UCSD-AML1 (cell line): ENCODE measurements at regions not wholly inside any gene's neighbourhood (a gene's known extent, or its start where the extent isn't known, plus 50 kb on each side); places are given as distances from the start of the nearest gene placed in this dataset.

Source experiments
- DNase-seq: peaks from one replicate; lab custom pipeline; 2025; ENCODE audit not compliant: unreplicated experiment; lab: John Stamatoyannopoulos, UW

DNA sequence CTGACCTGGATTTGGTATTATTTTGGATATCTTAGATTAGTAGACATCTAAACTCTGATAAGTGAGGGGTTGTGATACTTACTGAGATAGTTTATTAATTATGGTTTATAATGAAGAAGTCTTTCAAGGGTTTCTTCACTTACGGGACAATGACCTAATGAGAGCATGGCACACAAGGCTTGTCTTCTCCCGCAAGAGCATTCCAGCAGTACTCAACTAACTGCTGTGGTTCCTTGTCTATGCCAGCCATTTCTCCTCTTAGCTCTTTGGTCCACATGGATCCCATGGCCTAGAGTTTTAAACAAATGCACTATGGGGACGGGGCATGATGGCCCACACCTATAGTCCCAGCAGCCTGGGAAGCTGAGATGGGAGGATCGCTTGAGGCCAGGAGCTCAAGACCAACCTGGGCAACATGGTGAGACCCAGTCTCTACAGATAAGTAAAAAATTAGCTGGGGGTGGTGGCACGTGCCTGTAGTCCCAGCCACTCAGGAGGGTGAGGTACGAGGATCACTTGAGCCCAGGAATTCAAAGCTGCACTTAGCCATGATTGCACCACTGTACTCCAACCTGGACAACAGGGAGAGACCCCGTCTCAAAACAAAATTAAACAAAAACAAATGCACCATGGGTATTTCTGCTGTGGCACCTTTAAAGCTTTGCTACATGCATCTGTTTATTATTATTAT lies 161.7 kb upstream of the MYCN start:
- DNase-seq = no peak

DNA sequence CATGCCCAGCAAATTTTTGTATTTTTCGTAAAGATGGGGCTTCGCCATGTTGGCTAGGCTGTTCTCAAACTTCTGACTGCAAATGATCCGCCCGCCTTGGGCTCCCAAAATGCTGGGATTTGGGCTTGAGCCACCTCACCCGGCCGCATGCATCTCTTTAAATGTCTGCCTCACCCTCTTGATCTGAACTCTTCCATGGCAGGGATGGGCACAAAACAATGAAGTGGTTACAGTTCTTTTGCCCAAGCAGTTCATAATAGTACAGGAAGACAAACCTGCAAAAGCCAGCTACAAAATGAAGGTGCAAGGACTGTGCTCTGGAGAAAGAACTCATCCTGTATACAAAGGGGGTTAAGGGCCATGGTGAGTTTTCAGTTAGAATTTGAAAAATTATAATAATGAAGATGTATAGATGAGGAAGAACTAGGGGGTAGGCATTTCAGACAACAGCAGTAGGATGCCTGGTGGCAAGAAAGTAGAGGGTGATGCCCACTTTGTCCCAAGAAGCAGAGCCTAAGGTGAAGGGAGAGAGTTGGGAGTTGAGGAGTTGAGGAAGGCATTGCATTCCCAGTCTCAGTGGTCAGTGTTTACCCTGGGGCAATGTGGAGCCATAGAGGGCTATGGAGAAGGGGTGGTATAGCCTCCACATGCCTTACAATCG lies 160.8 kb upstream of the MYCN start:
- no peak for DNase-seq

DNA sequence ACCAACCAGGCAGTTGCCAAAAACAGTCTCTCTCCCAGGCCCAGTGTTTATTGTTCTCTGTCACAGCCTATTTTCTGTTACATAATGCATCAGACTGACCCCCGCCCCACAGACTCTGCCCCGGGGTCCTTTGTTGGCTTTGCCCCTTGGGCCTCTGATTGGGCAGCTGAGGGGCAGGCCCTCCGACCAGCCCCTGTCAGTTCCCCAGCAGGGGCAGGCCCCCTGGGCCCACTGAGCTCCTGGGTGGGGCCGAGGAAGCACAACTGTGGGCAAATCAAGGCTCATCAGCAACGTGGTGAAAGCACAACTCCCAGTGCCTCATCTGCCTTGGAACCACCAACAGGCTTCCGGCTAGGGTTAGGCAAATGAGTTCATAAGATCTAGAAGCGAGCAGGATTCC lies 160.1 kb upstream of the MYCN start:
- DNase-seq = no peak

DNA sequence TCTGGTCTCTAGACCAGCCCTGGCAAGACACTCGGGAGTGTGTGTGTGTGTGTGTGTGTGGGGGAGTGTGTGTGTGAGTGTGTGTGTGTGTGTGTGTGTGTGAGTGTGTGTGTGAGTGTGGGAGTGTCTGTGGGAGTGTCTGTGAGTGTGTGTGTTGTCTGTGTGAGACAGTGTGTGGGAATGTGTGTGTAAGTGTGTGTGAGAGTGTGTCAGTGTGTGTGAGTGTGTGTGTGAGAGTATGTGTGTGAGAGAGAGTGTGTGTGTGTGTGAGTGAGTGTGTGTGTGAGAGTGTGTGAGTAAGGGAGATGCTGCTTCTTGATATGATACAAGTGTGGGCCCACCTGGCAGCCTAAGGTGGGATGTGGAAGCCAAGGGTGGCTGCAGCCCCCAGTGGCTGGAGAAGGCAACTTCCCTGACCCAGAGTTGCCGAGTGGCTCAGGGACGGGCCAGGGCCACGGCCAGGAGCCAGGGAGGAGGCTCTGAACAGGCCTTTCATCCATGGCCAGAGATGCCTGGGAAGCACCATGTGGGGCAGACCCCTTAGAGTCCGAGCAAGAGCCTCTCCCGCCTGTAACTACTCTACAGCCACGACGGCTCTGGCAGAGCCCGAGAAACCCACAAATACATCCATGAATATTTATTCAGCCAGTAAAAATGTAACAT lies 159.3 kb upstream of the MYCN start:
- DNase-seq = no peak

DNA sequence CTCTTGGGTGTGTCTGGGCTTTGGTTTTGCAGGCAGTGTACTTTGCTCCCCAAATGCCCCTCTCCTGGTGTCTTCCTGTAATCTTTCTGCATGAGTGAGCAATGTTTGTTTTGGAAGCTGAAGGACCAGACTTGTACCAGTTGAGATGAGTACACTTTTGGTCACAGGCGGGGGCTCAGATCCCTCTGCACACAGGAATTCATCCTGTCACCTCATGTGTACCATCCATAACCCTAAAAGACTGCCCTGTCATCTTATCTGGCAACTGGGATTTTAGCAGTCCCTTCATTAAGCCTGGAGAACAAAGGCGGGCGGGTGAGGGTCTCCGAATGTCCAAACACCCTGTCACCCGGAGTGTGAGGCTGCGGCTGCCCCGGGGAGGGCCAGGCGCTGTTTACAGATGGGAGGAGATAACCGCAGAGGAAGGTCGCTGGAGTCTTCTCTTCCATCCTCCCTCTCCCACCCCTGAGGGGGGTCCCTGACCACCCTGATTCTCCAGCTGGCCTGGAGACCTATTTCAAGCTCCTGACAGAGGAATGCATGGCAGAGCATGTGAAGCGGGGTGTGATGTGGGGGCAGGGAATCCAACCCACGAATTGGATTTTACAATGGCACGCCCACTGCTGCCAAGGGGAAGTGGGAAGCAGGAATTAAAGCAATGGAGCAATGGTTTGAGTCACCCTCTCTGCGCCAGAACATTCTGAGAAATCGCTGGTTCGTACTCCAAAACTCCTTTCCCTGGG lies 158.2 kb upstream of the MYCN start:
- no peak for DNase-seq

DNA sequence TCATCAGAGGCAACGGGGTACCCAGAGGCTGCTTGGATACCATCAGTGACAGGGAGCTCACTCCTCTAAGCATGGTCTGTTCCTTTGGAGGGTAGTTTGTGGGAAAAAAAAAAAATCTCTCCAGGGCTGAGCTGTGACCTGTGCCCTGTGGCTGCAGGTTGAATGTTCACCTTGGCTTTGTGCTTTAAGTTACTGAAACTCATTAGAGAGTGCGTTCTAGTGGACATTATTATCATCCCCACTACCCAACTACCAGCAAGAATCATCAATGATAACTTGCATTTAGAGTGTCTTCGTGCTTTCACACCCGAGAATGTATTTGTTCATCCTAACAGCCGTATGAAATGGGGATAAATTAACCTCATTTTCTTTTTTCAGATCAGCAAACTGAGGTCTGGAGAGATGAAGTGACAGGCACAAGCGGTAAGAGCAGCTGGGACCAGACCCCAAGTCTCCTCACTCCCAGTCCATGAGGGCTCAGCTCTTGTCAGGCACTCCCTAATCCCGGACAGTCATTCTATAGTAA lies 157.5 kb upstream of the MYCN start:
- no peak for DNase-seq

DNA sequence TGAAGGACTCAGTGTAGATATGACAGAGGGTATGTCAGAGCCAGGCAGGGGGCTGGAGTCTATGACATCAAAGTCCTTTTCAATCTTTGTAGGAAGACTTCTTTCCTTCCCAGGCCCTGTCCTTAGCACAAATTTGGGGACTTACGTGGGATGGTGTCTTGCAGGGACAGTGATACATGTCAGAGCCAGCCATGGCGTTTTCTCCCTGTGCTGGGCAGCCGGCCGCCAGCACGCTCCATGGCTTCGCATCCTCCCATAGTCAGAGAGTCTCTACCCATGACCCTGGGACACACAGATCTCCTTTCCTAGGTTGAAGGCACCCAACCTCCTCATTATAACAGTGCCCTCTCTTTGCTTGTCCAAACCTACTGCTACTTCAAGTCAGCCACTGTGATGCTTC lies 156.9 kb upstream of the MYCN start:
- DNase-seq = no peak

DNA sequence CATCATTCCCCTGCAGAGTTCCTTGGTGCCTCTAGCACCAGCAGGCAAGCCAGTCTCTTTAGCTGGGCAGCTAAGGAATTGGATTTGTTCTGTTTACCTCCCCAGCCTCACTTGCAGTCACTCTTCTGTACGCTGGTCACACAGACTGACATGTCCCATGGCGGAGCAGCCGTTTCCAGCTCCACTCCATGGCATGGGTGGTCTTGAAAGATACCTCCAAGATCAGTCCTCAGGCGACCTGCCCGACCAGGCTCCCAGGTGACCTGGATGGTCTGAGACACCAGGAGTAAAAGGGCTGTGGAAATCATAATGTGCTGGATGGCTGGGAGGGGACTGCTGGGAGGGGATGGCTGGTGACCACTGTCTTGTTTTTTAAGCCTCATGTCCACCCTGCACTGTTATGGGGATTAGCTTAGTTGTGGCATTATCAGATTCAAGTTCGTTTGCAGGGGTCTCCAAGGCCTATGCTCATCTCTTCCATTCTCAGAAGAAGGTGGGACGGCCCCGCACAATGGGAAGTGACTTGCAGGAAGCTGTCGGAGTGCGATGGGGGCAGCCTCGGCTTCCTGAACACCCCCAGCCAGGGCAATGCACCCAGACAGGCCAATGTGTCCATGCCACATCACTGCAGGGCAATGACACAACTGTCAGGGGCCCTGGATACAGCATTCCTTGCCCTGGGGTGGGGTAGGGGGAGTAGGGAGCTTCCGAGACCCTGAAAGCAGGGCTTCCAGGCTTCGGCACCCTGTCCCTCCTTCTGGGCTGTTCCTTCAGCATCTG lies 156.1 kb upstream of the MYCN start:
- no peak for DNase-seq

DNA sequence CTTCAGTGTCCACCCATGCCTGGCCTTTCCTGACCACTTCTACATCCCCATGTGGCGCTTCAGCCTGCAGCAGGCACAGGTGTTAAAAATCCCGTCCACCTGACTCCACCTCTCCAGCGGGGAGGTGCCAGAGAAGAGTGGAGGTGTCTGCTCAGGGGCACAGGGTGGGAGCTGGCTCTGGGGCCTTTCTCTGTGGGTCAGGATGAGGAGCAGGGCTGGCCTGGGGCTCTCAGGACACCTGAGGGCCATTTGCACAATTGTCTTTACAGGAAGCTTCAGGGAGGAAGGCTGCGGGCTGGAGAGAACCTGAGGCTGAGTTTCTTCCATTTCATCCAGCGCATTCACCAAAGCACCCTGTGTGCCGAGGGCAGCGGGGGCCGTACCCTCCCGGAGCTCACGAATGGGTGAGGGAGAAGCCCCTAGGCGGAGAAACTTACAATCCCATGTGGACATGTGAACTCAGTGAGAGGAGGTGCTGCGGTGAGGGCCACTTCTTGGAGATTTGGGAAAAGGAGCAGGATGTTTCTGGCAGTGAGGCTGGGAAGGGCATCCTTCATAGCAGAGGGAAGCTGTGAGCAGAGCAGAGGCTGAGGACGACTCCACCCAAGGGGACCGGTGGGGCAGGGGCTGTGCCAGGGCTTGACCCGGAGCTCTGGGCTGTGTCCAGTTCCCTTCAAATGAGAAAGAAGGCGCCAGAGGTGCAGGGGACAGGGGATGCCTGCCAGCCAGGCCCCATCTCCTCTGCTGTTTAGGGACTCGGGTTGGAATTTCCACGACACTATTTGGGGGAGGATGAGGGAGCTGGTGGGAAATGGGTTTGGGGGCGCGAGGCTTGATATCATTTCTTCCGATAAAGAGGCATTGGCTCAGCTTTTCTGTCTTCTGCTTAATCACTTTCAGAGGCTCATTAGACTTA lies 155.2 kb upstream of the MYCN start:
- no peak for DNase-seq

DNA sequence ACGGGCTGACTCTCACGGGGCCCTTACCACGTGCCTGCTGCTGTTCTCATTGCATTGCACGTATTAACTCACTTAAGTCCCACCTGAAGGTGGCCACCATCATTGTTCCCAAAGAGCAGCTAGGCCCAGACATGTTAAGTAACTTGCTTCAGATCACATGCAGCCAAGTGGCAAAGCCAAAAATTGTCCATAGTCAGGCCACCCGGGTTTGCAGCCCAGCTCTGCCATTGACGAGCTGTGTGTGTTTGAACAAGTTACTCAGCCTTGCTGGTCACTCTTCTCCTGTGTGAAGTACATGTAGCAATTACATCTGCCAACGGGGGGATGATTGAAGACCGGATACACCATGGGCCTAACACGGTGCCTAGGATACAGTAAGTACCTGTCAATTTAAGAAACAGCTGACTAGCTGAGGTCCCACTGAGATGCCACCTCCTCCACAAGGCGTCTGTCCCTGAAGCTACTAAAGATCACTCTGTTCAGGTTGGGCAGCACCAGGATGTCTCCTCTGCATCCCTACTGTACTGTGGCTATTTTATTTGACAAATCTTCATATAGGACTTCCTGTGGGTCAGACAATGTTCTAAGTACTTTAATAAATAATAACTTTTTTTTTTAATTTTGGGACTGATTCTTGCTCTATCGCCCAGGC lies 154.2 kb upstream of the MYCN start:
- no peak for DNase-seq

DNA sequence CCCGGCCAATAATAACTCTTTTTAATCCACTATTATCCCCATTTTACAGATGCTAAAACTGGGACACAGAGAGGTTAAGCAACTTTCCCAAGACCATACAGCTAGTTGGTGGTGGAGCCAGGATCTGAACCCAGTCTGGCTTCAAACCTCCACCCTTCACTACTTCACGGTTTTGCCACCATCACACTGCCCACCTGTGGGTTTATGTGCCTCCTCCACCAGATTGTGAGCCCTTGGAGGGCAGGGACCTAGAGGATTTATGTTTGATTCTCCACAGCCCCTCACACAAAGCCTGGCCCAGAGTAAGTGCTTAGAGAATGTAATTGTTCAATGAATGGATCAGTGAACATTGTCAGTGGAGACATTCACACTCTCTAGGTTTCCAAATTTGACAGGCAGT lies 153.4 kb upstream of the MYCN start:
- DNase-seq = no peak

DNA sequence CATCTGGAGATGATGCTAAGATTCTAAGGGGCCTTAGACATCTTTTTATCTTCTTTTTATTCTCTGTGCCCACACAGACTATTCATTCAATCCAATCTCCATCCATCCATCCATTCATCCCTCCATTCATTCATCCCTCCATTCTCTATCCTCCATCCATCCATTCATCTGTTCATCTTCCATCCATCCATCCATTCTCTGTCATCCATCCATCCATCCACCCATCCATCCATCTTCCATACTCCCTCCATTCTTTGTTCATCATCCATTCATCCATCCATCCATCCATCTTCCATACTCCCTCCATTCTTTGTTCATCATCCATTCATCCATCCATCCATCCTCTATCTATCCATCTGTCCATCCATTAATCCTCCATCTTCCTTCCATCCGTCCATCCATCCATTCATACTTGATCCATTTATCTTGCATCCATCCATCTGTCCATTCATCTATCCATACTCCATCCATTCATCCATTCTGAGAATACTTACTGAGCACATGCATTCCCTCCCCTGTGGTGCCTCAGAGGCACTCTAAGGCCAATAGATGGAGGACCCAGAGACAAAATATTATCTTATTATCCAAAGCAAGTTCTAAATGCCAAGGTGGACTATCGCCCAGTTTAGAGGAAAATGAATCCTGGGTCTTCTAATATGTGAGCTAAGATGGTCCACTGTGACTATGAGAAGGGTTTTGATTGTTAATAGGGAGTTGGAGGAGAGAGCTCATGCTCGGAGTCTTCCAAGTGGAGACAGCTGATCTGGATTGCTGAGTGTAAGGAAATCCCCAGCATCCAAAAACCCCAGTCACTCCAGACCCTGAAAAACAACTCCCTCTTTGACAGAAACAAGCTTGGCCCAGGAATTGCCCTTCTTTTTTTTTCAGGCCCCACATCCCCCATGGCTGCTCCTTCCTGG lies 152.6 kb upstream of the MYCN start:
- no peak for DNase-seq

DNA sequence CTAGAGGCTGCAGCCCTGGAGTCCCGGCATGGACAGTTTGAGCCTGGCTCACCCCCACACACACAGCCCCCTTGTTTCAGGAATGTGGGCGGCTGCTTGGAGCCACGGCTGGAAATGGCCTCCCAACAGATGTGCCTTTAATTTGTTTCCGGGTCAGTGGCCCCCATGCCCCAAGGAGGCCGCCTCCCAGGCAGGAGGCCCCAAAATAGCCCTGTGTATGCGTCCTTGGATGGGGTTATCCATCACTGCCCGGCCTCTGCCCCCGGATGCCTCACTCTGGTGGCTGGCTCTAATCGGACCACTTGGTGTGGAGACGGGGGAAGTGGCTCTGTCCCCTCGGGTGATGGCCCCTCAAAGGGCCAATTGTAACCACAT lies 151.9 kb upstream of the MYCN start:
- DNase-seq = no peak

DNA sequence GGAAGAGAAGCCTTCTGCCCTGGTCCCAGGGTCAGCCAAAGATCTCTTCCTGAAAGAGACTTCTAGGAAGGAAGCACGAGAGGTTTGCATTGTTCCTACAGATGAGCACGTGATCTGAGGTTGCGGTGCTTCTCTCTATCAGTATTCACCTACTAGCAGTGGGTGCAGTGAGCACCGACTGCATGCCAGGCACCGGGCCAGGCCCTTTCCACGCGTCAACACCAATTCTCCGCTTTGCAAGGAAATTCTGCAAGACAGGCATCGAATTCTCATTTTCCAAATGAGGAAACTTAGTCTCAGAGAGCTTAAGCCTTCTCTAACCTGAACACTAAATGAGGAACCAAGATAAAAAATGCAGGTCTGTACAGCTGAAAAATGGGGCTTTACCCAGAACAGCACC lies 151.5 kb upstream of the MYCN start:
- DNase-seq = no peak

DNA sequence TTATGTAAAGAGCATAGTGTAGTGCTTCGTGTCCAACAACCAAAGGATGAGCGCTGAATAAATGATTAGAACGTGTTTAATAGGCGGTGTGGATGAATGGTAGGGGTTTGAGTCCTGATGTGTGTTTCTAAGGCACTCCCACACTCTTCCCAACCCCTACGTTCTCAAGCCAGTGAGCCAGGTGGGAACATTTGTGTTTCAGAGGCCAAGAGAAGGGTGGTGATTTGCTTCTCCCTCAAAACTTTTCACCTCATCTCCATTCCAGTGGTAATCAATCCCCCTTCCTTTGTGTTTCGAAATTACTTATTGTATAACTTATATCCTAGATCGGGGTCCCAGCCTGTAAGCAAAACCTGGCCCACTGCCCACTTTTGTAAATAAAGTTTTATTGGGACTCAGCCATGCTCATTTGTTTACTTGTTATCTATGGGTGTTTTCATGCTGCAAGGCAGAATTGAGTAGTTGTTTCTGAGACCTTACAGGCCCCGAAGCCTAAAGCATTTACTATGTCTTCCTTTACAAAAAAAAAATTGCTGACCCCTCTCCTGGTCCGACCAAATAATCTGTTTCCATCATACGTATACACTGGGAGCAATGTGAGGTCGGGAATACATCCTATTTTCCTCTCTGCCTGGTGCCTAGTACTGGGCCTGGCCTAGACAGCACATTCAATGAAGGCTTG lies 150.8 kb upstream of the MYCN start:
- no peak for DNase-seq

DNA sequence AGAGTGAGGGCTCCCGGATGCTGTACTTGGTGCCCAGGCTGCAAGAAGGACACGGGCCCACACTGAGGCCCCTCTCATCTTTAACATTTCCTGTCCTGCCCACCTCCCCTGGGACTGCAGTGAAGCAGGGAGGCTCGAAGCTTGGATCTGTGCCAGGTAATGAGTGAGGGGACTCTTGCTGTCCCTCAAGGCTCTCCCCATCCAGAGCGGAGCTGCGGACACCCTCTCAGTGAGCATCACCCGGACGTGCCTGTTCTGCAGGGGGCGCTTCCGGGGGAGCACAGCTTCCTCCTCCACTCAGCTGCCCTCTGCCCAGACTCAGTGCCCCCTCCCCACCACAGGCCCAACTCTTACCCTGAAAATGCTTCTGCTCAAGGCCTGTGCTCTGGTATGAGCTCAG lies 150.0 kb upstream of the MYCN start:
- no peak for DNase-seq

DNA sequence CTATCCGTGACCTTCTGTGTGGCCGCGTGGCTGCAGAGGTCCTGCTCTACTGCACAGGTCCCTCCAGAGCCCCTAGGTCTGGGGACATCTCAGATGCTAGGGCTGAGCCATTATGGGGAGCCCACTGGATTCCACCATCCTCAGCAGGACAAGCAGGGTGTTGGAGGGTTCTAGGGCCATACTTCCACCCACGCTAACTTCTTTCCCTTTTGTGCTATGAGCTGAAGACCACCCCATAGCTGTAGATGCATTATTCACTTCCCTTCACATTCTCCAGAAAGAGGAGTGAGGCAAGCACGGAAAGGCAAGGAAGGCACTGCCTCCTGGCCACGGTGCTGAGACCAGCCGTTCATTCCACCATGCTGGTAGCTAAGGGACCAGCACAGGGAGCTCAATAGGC lies 149.5 kb upstream of the MYCN start:
- no peak for DNase-seq

DNA sequence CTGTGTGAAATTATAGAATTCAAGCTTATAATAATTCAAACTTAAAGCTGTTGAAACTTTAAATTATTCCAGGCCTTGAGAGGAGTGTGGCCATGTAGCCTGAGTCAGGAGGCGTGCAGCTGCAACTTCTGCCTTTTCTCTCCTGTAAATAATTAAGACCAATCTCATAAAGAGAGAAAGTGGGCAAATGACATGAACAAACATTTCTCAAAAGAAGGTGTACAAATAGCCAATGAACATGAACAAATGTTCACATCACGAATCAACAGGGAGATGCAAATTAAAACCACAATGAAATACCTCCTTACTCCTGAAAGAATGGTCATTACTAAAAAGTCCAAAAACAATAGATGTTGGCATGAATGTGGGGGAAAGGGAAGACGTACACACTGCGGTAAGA lies 149.1 kb upstream of the MYCN start:
- DNase-seq = no peak
